Loucy (cell line): ENCODE measurements at regions not wholly inside any gene's neighbourhood (a gene's known extent, or its start where the extent isn't known, plus 50 kb on each side); places are given as distances from the start of the nearest gene placed in this dataset.

Source experiments
- H2AFZ ChIP-seq: fragments of 200-600 bp; sonication (generic); 2 replicates; pipeline ENCODE4 v1.6.0; 2016; ENCODE audit warnings: antibody characterized with exemption, mild to moderate bottlenecking, low read length, moderate library complexity
- H3F3A ChIP-seq: fragments of 200-600 bp; 2 replicates; pipeline ENCODE4 v1.6.0; 2016; ENCODE audit warnings: antibody characterized with exemption, low read depth, mild to moderate bottlenecking
- H3K27me3 ChIP-seq: fragments of 200-600 bp; sonication (generic); 2 replicates; pipeline ENCODE4 v1.6.1; 2014; ENCODE audit warnings: low read length, mild to moderate bottlenecking; ENCODE audit not compliant: insufficient read depth, poor library complexity, severe bottlenecking
- H3K36me3 ChIP-seq: fragments of 200-600 bp; sonication (generic); 2 replicates; pipeline ENCODE4 v1.6.1; 2016; ENCODE audit warnings: low read length; ENCODE audit not compliant: insufficient read depth
- H3K4me1 ChIP-seq: fragments of 200-600 bp; sonication (generic); 2 replicates; pipeline ENCODE4 v1.5.1; 2014; ENCODE audit warnings: low read length, mild to moderate bottlenecking; ENCODE audit not compliant: insufficient read depth, poor library complexity, severe bottlenecking
- H3K4me2 ChIP-seq: fragments of 200-600 bp; sonication (generic); 2 replicates; pipeline ENCODE4 v1.6.0; 2014; ENCODE audit warnings: antibody characterized with exemption, low read length, low read depth, mild to moderate bottlenecking; ENCODE audit not compliant: poor library complexity, severe bottlenecking
- H3K4me3 ChIP-seq: fragments of 200-600 bp; sonication (generic); 2 replicates; pipeline ENCODE4 v1.5.1; 2014; ENCODE audit warnings: low read length, mild to moderate bottlenecking, mixed read lengths; ENCODE audit not compliant: poor library complexity, severe bottlenecking
- H3K79me2 ChIP-seq: fragments of 200-600 bp; sonication (generic); 2 replicates; pipeline ENCODE4 v1.6.1; 2014; ENCODE audit warnings: low read length; ENCODE audit not compliant: insufficient read depth
- H3K9ac ChIP-seq: fragments of 200-600 bp; sonication (generic); 2 replicates; pipeline ENCODE4 v1.6.0; 2014; ENCODE audit warnings: mild to moderate bottlenecking, low read depth, low read length, moderate library complexity; ENCODE audit not compliant: poor library complexity, severe bottlenecking
- H3K9me2 ChIP-seq: fragments of 200-600 bp; sonication (generic); replicated peaks from 2 replicates; pipeline ENCODE4 v1.6.1; 2016; ENCODE audit warnings: low read depth, low read length, mixed read lengths
- H3K9me3 ChIP-seq: fragments of 200-600 bp; sonication (generic); 2 replicates; pipeline ENCODE4 v1.6.1; 2014; ENCODE audit warnings: mild to moderate bottlenecking, antibody characterized with exemption, low read length, low read depth; ENCODE audit not compliant: insufficient read depth
- H4K20me1 ChIP-seq: fragments of 200-600 bp; sonication (generic); 2 replicates; pipeline ENCODE4 v1.6.0; 2014; ENCODE audit warnings: antibody characterized with exemption, low read length, mild to moderate bottlenecking; ENCODE audit not compliant: insufficient read depth, poor library complexity, severe bottlenecking
- EZH2phosphoT487 ChIP-seq: fragments of 200-600 bp; IDR thresholded peaks from 2 replicates; pipeline ENCODE4 v1.6.1; 2018; ENCODE audit warnings: antibody characterized with exemption, mild to moderate bottlenecking, moderate library complexity, borderline replicate concordance
- TF ChIP-seq, protein P1 (sequence below): fragments of 200-600 bp; sonication (generic); conservative IDR thresholded peaks from 2 replicates; pipeline ENCODE4 v1.5.1; 2014; ENCODE audit warnings: mild to moderate bottlenecking, antibody characterized with exemption, low read length

DNA sequence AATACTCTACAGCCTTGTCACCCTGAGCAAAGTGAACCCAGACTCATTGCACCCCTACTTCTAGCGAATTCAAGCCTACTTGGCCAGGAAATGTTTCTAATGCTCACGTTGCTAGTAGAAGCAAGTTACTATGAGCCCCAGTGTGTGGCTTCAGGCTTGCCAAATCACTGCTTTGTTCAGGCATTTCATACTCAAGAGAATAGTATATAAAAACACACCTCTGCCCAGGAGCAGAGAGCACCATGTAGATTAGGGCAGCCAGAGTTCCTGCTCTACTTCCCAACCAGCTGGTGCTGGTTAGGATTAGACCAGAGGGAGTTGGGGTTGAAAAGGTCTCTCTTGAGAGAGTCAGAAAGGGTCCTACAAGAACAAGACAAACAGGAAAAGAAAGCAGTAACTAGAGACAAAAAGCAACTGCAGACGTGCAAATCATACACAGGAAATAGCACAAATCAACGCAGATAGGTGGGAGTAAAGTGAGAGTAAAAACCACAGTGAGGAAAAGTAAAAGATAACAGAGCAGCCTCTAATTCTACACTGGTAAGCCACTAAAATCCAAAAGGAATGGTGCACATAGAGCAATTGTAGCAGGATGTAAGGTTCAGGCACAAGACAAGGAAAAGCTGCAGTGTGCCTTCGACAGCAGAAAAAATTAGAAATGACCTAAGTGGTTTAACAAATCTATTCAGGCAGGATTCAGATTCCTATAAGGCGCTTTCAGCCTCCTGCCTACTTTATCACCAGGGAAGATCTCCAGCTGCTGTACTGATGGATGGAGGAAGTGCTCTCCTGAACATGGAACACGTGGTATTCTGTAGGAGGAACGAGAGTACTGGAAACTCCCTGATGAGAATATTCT, 49.6 kb upstream of the KIF2A start:
- Histone ChIP-seq H3K9me3 (no peaks in the 10 kb centered on the region), H2AFZ (peak overlapping the region; percentile 65), H3K27me3 (no peaks in the 10 kb centered on the region), H3K4me1 (peaks cover 30% of the 10 kb centered on the region), H3K4me3 (peak overlapping the region; percentile 54), H3K4me2 (peak overlapping the region; percentile 70), H3K9me2 (no peaks in the 10 kb centered on the region), H3K36me3 (no peaks in the 10 kb centered on the region), H3K9ac (peak overlapping the region; percentile 2), H3F3A (no peaks in the 10 kb centered on the region; the same call in 1 of the 2 replicates), H3K79me2 (no peaks in the 10 kb centered on the region), H4K20me1 (no peaks in the 10 kb centered on the region)
- TF ChIP-seq, protein P1, sequence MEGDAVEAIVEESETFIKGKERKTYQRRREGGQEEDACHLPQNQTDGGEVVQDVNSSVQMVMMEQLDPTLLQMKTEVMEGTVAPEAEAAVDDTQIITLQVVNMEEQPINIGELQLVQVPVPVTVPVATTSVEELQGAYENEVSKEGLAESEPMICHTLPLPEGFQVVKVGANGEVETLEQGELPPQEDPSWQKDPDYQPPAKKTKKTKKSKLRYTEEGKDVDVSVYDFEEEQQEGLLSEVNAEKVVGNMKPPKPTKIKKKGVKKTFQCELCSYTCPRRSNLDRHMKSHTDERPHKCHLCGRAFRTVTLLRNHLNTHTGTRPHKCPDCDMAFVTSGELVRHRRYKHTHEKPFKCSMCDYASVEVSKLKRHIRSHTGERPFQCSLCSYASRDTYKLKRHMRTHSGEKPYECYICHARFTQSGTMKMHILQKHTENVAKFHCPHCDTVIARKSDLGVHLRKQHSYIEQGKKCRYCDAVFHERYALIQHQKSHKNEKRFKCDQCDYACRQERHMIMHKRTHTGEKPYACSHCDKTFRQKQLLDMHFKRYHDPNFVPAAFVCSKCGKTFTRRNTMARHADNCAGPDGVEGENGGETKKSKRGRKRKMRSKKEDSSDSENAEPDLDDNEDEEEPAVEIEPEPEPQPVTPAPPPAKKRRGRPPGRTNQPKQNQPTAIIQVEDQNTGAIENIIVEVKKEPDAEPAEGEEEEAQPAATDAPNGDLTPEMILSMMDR, result no peak
- no peak for TF ChIP-seq EZH2phosphoT487
